GM13977 (cell line): ENCODE measurements at regions not wholly inside any gene's neighbourhood (a gene's known extent, or its start where the extent isn't known, plus 50 kb on each side); places are given as distances from the start of the nearest gene placed in this dataset.
"Not testable (repeated sequence)": the region's sequence is repeated elsewhere in the genome, so short reads cannot be mapped to it uniquely, and the experiment has no call there.

Experiments used
- DNase-seq: peaks from one replicate; pipeline ENCODE4 v3.0.0; 2012; ENCODE audit warnings: low spot score
- in situ Hi-C: fragments of 300-500 bp; cut with MboI; formaldehyde crosslinking; loops from one replicate; pipeline ENCODE4 v1.12.0; 2022; ENCODE audit warnings: low sequenced_read_pairs, low pct_unique_long_range_greater_than_20kb, mixed read lengths, inconsistent platforms; ENCODE audit not compliant: unreplicated experiment
- TF ChIP-seq, protein P1 (sequence below): IDR thresholded peaks from 2 replicates; pipeline ENCODE4 v1.5.1; 2012; ENCODE audit warnings: mild to moderate bottlenecking, control low read depth; ENCODE audit not compliant: insufficient read depth; ENCODE audit errors: extremely low read depth, missing control alignments

DNA sequence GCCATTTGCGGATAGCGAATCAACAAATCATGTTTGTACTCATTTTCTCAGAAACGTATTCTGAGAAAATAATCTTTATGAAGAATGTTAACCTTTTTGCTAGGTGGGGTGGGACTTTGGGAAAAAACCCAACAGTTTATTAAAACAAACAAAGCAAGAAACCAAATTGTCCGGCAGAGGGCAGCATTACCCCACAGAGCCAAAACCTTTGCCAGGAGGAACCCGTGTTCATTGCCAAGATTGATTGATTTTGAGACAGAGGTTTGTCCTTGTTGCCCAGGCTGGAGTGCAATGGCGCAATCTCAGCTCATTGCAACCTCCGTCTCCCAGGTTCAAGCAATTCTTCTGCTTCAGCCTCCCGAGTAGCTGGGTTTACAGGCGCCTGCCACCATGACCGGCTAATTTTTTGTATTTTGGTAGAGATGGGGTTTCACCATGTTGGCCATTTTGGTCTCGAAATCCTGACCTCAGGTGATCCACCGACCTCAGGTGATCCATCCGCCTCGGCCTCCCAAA is 70.8 kb upstream of the RHOU start:
- TF ChIP-seq, protein P1, sequence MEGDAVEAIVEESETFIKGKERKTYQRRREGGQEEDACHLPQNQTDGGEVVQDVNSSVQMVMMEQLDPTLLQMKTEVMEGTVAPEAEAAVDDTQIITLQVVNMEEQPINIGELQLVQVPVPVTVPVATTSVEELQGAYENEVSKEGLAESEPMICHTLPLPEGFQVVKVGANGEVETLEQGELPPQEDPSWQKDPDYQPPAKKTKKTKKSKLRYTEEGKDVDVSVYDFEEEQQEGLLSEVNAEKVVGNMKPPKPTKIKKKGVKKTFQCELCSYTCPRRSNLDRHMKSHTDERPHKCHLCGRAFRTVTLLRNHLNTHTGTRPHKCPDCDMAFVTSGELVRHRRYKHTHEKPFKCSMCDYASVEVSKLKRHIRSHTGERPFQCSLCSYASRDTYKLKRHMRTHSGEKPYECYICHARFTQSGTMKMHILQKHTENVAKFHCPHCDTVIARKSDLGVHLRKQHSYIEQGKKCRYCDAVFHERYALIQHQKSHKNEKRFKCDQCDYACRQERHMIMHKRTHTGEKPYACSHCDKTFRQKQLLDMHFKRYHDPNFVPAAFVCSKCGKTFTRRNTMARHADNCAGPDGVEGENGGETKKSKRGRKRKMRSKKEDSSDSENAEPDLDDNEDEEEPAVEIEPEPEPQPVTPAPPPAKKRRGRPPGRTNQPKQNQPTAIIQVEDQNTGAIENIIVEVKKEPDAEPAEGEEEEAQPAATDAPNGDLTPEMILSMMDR: peak; percentile 66
- peak; percentile 72 for DNase-seq
- in situ Hi-C loops: no loop called here

DNA sequence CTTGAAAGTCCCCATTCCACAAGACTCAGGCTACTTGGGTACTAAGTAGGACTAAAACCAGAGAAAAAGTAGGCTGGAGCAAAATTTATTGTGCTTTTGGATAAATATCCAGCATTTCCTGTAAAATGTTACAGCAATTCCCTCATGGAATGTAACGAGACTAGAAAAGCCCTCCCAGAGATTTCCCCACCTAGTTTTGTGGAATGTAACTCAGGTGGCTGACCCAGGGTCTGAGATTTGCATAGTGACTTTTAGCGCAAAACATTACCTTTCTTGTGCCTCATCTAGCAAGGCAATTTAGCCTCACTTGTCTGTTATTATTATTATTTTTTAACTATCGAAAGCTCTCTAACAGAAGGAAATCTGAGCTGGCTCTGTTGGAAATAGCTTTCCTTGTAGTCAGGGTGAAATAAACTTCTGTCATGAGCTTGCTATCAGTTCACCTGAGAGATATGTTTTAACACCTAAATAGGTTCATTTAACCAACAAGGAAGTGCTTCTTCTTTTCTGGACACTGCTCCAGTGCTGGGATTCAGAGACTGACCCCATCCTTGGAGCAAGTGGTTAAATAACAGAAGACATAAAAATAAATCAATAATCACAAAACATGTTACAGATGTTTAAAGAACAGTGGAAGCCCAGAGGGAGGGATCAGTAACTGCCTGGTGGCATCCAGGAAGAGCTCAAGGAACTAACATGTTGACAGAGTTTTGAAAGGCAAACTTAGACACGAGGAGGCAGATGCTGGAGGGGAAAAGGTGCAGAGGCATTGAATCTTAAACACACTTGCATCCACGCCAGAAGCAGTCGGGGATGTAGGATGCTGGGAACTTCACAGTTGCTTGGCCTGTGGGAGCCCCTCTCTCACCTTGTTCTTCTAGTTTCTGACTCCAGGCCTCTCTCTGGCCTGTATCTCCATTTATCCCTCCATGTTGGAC is 68.3 kb upstream of the RHOU start:
- in situ Hi-C loops: no loop called here
- DNase-seq: no peak

DNA sequence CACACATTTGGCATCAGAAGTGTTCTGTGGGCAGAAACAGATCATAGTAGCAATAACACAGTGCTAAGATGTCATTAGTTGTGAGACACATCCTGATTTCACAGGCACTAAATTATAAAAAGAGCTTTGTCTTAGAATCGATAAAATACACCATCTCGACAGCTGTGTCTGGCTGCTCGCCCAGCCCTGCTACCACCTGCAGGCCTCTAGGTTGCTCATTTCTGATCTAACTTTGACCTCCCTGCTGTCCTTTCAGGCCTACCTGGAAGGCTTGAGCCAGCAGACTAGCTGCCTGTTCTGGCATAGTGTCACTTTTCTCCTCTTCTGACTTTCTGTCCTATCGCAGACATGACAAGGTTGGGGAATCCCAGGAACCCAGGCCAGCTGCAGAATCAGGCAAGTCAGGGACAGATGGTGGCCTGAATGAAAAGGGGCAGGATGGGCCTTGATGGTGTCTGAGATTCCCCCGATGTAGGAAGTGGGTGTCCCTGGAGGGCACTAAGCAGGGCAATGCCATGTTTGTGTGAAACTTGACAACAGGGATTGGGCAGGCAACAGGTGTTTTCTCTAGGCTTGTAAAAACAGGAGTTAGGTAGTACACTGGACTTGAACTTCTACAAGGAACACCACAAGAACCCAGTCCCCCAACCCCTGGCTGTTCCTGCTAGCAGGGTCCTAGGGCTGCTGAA is 66.6 kb upstream of the RHOU start:
- in situ Hi-C loops: no loop called here
- no peak for DNase-seq
- TF ChIP-seq, protein P1: no peak

More for the DNA sequence above, 68.3 kb upstream of the RHOU start:
- TF ChIP-seq, protein P1: no peak

GRCh38 chr1:228669242-228669585 is 66.1 kb upstream of the RHOU start:
- no peak for DNase-seq
- in situ Hi-C loops: no loop called here
- TF ChIP-seq, protein P1: no peak

GRCh38 chr1:228681076-228681565 is 54.2 kb upstream of the RHOU start:
- DNase-seq, in situ Hi-C loops: not testable (repeated sequence)

DNA sequence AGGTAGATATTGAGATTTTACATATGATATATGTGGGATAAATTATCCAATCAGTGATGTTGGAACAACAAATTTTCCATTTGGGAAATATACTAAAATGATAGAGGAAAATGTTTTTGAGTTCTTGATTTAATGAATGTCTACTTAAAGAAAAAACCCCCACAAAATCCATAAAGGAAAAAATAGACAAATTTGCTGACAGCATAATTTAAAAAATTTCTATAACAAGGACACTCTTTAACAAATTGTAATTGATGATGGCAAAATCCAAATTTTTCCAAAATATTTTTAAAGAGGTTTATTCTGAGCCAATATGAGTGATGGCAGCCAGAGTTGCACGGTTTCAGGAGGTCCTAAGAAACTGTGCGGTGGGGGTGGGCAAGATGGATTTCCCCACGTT is 51.9 kb upstream of the RHOU start:
- no peak for DNase-seq
- in situ Hi-C loops: no loop called here
- TF ChIP-seq, protein P1: no peak
